Neutrophil (primary cell): ENCODE measurements at regions not wholly inside any gene's neighbourhood (a gene's known extent, or its start where the extent isn't known, plus 50 kb on each side); places are given as distances from the start of the nearest gene placed in this dataset.

ENCODE experiments used
- H3K27ac ChIP-seq: fragments of 200-600 bp; sonication (generic); 2 replicates; pipeline ENCODE4 v1.5.1; 2016; ENCODE audit warnings: mild to moderate bottlenecking, moderate library complexity
- H3K27me3 ChIP-seq: fragments of 200-600 bp; sonication (generic); 2 replicates; pipeline ENCODE4 v1.6.0; 2016; ENCODE audit warnings: mild to moderate bottlenecking
- H3K36me3 ChIP-seq: fragments of 200-600 bp; sonication (generic); 2 replicates; pipeline ENCODE4 v1.5.1; 2017
- H3K4me1 ChIP-seq, 2 experiments: fragments of 200-600 bp in 1 of 2; sonication (generic) in 1 of 2; 1 replicate in 1 of 2; 2 replicates in 1 of 2; pipeline versions ENCODE4 v1.5.1 to v1.6.1; 2013 to 2016; ENCODE audit warnings: low read depth in 1 of 2, low read length in 1 of 2, mild to moderate bottlenecking in 1 of 2, moderate library complexity in 1 of 2; ENCODE audit not compliant: control insufficient read depth in 1 of 2, insufficient read depth in 1 of 2
- H3K4me3 ChIP-seq, 2 experiments: fragments of 200-600 bp in 1 of 2; sonication (generic) in 1 of 2; 1 replicate in 1 of 2; 2 replicates in 1 of 2; pipeline ENCODE4 v1.5.1; 2013 to 2016; ENCODE audit warnings: low read depth in 1 of 2, low read length in 1 of 2, mild to moderate bottlenecking in 1 of 2, moderate library complexity in 1 of 2
- H3K9me3 ChIP-seq: fragments of 200-600 bp; sonication (generic); 2 replicates; pipeline ENCODE4 v1.5.1; 2016
- CTCF ChIP-seq: fragments of 200-600 bp; sonication (generic); IDR thresholded peaks from 2 replicates; pipeline ENCODE4 v1.5.1; 2016; ENCODE audit warnings: antibody characterized with exemption

GRCh38 chr10:78937800-78938694 is 130.7 kb upstream of the ZMIZ1 start:
- no peaks in the 10 kb centered on the region for H3K4me1 ChIP-seq

GRCh38 chr10:78938695-78939672 is 129.8 kb upstream of the ZMIZ1 start:
- Histone ChIP-seq H3K36me3 (no peaks in the 10 kb centered on the region), H3K27ac (no peak overlapping the region), H3K27me3 (no peaks in the 10 kb centered on the region), H3K4me3 (no peak overlapping the region), H3K4me1 (no peaks in the 10 kb centered on the region), H3K9me3 (no peaks in the 10 kb centered on the region)
- no peak for TF ChIP-seq CTCF

More at GRCh38 chr10:78937800-78938694, 130.7 kb upstream of the ZMIZ1 start:
- Histone ChIP-seq H3K4me3 (no peak overlapping the region), H3K9me3 (no peaks in the 10 kb centered on the region), H3K27ac (no peak overlapping the region), H3K36me3 (no peaks in the 10 kb centered on the region), H3K27me3 (no peaks in the 10 kb centered on the region)
- no peak for TF ChIP-seq CTCF

GRCh38 chr10:78942091-78942501 is 126.7 kb upstream of the ZMIZ1 start:
- Histone ChIP-seq H3K27ac (no peak overlapping the region), H3K36me3 (no peaks in the 10 kb centered on the region), H3K4me1 (no peaks in the 10 kb centered on the region), H3K4me3 (no peak overlapping the region), H3K9me3 (no peaks in the 10 kb centered on the region), H3K27me3 (no peaks in the 10 kb centered on the region)
- TF ChIP-seq CTCF, result no peak

GRCh38 chr10:78944723-78945312 is 123.9 kb upstream of the ZMIZ1 start:
- no peaks in the 10 kb centered on the region for H3K36me3 ChIP-seq
- no peaks in the 10 kb centered on the region for H3K4me1 ChIP-seq
- no peak overlapping the region for H3K4me3 ChIP-seq
- H3K27ac ChIP-seq, result no peak overlapping the region
- no peaks in the 10 kb centered on the region for H3K27me3 ChIP-seq
- H3K9me3 ChIP-seq, result no peaks in the 10 kb centered on the region
- no peak for TF ChIP-seq CTCF

- Histone ChIP-seq H3K36me3 (no peaks in the 10 kb centered on the region), H3K9me3 (no peaks in the 10 kb centered on the region), H3K27me3 (no peaks in the 10 kb centered on the region), H3K4me3 (no peak overlapping the region), H3K27ac (no peak overlapping the region), H3K4me1 (no peaks in the 10 kb centered on the region)
- TF ChIP-seq CTCF, result no peak
Measured at GRCh38 chr10:78945838-78946237, 122.9 kb upstream of the ZMIZ1 start.
